GDM1 (cell line): ENCODE measurements at regions not wholly inside any gene's neighbourhood (a gene's known extent, or its start where the extent isn't known, plus 50 kb on each side); places are given as distances from the start of the nearest gene placed in this dataset.
"Not testable (repeated sequence)": the region's sequence is repeated elsewhere in the genome, so short reads cannot be mapped to it uniquely, and the experiment has no call there.

Experiments
- DNase-seq: peaks from one replicate; lab custom pipeline; 2025; lab: John Stamatoyannopoulos, UW

DNA sequence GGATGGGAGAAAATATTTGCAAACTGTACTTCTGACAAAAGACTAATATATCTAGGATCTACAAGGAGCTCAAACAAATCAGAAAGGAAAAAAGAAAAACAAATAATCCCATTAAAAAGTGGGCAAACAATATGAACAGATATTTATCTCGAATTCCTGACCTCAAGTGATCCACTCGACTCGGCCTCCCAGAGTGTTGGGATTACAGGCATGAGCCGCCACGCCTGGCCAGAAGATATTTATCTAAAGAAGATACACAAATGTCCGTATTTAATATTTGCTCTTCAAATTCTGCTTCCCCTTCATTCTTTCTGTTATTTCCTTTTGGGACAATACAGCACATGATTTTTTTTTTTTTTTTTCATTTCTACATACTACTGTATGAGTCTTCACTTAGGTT lies 151.7 kb upstream of the GRM7 start:
- no peak for DNase-seq

DNA sequence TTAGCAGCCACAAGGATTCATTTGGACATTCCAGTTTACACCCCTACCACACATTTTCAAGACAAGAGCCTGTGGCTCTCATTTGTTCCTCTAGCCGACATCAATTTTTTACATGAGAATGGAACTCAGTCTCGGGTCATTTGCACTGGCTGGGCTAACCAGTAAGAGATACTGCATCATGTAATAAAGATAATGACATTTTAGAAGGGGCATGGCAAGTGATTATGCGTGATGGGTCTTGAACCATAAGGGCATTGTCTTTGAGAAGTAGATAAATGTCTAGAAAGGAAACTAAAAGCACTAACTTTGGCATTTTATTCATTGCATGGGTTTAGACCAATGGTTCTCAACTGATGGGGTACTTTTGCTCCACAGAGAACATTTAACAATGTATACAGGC lies 146.0 kb upstream of the GRM7 start:
- no peak for DNase-seq

DNA sequence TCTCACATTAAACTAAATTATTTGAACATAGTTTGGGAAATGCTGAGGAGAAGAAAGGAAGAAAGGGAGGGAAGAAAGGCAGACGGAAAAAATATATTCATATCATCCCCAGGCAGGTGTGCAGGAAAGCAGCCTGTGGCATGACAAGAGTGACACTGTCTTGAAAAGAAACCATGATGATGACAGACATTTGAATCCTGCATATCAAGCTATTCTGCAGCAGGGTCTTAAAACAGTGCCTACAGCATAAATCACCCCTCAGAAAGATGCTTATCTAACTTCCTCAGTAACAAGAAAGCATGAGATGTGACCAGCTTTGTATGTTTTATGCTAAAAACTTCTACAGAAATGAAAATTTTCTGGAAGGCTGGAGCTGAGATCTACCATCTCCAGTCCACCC lies 144.5 kb upstream of the GRM7 start:
- DNase-seq = no peak

DNA sequence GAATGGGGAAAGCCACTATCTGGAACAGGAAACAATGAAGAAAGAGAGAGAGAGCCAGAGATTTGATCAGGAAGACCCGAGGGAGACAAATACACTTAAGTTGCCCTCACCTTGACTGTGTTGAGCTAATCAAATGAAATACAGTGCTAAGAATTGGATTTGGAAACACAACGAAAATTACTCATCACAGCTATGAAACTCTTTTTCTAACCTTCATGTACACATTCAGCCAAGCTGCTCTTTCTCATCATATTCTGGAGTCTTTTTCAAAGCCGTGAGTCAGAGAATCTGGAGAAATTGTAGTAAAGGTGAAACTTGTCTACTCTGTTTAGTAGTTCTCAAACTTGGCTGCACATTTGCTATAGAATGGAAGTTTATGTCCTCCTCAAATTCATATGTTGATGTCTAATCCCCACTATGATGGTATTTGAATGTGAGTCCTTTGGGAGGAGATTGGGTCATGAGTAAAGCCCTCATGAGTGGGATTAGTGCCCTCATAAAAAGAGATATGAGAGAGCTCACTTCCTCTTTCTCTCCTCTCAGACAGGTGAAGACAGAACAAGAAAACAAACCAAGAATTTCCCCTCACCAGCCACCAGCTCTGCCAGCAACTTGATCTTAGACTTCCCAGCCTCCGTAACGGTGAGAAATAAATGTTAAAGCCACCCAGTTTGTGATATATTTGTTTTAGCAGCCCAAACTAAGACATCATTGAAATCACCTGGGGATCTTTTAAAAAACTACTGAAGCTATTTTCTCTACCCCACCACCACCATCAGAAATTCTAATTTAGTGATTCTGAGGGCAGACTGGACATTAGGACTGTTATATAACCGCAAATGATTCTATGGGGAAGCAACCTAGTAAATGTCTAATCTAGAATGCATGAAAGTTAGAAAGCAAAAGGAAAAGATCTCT lies 143.6 kb upstream of the GRM7 start:
- no peak for DNase-seq

DNA sequence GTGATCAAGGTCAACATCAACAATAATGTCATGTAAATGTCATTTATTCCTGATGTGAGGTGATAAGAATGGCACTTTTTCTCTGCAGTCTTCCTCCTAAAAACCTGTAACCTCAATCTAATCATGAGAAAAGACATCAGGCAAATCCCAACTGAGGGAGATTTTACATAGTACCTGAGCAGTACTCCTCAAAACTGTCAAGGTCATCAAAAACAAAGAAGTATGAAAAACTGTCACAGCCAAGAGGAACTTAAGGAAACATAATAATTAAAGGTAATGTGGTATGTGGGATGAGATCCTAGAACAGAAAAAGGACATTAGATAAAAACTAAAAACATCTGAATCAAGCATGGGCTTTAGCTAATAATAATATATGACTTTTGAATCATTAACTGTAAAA lies 140.9 kb upstream of the GRM7 start:
- no peak for DNase-seq

DNA sequence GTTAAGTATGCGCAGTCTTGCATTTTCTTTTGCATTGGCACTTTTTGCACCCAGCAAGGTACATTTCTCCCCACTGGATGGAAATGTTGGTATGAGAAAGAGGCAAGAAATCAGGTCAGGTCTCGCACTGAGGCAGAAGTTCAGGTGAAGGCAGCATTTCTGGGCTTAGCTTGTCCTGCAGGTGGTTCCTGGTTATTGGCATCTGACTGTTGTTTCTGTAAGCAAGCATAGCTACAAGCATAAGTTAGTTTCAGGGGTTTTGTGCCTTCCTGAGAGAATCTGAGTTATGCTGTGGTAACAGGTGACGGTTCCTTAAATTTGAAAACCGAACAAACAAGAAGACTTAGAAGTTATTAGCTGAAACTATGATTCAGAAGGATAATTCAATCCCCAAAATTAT lies 139.4 kb upstream of the GRM7 start:
- DNase-seq = no peak

DNA sequence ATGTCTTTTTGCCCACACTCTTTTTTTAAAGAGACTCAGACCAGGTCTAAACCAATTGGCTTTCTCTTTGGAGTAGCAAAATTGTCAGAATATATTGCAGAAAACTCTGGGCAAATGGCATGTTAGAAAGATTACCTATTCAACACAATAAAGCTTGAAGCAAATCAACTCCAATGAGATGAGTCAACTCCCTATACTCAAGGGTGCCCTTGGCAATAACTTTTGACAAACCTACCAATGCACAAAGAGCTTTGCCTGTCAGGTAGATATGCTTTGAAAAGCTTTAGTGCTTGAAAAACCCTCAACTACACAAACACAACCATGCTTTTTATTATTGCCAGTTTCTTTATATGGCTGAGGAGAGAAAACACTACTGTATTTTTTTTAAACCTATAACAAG lies 137.7 kb upstream of the GRM7 start:
- no peak for DNase-seq

DNA sequence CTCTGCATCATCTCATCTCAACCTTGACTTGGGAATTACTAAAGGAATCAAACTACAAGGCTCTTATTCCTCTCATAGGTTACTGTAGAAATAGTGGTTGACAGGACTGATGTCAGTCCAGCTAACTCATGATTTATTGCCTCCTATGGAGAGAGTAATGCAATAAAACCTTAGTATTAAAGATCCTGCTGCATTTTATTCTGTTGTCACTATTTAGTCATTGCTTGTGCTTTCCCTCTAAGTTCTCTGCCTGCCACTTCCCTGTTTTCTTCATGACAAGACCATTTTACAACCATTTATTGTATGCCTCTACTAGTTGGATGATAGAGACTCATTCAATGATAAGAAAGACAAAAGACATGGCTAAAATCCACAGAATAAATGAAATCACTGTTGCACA lies 134.1 kb upstream of the GRM7 start:
- no peak for DNase-seq

DNA sequence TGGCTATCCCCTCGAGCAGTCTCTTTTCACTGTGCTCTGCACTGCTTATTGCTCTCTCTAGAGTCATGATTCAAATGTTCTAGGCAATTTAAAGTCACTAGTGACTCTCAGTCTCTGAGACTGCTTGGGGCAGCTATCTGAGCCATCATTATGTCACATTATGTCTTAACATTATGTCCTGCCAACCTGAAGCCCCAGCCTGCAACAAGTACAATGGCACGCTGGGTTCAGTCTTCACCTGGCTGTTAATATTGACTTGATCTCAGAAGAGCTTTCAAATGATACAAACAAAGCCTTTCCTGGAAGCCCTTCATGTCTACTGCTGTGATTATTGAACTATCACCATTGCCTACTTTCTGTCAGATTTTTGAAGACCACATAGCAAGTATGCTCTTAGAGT lies 128.1 kb upstream of the GRM7 start:
- DNase-seq = no peak

DNA sequence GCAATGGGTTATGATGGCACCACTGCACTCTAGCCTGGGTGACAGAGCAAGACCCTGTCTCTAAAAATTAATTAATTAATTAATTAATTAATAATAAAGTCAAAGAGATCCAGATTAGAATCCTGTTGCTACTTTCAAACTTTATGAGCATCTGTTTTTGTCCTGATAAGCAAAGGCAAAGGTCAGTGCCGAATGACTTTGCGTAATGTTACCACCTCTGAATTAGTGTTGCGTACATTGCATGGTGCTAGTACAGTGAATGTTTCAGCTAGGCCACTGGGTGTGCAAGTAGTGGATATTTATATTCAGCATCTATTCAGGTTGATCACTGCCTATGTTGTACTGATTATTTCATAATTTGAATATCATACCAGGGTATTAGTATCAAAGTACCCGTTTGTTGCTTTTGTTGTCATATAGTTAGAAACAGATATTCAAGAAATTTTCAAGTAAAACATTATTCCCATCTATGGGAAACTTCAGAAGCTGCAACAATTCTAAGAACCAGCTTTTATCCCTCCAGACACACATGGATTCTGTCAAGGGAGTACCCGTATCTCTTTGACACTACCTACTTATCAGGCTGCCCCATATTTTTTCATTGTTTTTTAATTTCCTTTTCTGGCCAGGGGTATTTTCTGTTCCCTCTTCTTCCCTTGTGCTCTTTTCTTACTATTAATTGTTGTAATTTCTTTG lies 127.1 kb upstream of the GRM7 start:
- DNase-seq = no peak

DNA sequence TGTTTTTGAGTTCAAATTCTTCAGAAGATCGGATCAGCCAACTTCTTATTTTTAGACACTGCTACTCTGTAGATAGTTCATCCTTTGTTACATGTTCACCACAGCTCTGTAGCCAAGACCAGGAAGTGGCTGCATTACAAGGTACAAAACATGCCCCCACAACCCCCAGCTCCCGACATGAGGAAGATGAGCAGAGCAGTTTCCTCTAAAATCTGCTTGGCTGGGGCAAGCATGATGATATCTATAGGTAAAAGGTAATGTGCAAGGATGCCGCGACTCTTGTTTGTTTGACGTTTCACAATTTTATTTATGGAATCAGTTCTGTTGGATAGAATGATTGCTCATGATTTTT lies 126.5 kb upstream of the GRM7 start:
- no peak for DNase-seq

DNA sequence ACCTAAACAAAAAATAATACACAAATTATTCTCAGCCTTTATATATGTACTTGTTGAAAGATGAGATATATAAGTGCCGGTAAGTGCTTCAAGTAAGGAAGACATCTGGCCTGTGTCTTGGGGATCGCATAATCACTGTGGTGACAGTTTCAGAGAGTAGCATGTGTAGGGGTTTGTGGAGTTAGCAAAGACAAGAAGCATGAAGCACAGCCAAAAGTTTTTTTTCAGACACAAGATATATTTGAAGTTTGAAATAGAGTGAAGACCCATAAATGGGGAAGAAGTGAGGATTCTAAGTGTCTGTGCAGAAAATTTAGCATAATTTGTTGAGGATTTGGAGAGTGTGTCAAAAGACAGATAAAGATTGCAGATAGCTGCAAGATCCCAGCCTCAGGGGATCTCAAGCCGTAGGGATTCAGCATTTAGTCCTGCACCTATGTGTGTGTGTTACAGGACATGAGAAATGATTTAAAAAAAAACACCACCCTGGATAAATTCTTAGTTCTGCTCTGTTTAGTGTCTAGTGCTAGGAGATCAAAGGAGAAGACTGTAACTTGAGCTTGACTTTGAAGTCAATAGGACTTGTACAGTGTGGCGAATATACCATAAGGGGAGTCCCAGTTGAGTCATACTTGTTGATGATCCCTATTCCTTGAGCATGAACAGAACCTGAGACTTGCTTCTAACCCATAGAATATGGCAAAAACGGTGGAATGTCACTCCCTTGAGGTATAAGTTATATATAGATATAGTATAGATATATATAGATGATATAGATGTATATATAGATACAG lies 123.9 kb upstream of the GRM7 start:
- DNase-seq = no peak

DNA sequence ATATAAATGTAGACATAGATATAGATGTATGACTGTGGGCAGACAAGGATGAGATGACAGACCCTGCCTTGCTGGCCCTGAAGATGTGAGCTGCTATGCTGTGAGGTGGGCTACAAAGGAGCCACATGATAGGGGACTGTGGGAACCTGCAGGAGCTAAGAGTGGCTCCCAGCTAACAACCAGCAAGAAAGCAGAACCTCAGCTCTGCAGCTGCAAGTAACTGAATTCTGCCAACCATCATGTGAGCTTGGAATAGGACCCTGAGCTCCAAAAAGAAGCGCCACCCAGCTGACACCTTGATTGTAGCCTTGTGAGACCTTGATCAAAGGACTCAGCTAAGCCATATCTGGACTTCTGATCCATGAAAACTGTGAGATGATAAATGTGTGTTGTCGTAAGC lies 123.3 kb upstream of the GRM7 start:
- DNase-seq = no peak

DNA sequence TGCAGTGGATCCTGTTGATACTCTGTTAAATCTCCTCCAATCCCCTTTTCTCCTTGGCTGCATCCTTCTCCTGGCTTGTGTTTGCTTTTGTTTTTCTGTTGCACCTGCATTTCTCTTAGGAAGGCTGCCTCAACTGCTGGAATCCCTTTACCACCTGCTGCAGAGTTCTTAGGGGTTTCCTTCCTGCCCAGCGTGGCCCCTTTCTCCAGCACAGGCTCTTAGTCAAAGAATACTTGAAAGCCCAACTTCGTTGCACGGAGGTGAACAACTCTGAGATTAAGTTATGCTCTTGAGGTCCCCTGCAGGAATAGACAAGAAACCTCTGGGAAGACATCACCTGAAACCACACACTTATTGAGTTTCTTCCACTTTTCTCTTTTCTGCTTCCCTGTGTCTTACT lies 121.6 kb upstream of the GRM7 start:
- no peak for DNase-seq

DNA sequence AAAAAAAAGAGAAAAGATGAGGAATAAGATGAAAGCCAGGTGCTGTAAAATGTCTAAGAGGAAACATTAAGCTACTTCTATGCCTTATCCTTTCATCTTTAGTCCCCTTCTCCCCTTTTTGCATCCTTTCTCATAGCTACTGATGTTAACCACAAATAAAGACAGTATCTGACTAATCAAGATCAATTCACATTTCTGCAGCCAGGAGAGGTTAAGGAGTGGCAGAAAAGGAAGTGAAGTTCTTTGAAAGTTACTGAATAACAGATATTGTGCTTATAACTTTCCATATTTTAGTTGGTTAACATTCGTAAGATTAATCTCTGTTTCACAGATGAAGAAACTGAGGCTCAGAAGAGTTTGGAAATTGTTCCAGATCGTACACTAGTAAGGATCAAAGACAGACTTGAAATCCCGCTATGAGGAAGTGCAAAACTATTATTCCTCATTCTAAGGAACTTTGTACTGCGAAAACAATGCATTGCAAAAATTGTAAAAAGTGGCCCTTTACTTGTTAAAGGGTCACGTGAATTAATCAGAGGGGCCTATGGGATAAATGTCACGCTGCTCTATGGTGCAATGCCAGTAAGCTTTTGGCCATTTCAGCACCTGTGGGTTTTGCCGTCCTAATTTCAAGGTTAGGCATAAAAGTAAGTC lies 117.7 kb upstream of the GRM7 start:
- no peak for DNase-seq

DNA sequence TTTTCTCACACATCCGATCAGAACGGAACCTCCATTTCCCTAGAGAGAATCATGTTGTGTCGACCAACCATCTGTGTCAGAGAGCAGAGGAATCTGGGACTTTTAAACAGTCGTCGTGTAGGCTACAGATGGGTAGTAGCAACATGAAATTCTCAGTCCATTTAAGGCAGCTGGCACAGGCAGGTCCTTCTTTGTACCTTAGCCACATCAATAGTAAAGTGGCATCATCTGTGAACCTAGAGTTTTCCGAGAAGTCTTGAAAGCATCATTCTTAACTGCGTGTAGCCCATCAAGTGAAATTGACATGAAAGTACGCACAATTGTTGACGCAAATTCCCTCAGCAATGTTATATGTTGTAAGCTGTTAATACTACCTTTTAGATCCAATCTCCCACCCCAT lies 114.5 kb upstream of the GRM7 start:
- no peak for DNase-seq

DNA sequence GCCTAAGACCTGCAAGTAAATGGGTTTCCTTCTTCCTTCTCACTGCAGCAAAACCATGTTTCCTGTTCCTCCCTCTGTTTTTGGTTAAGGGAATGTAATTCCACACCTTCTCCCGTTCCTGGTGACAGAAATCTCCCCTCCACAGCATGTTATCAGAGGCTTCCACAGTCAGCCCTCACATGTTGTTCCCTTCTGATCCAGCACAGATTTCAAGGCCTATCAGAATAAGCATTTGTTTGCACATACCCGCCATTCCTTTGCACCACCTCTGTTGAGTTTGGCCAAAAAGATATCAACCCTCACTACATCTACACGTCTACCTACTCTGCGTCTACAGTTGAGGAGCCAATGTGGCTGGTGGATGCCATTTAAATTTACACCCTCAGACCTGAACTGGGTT lies 113.9 kb upstream of the GRM7 start:
- no peak for DNase-seq

DNA sequence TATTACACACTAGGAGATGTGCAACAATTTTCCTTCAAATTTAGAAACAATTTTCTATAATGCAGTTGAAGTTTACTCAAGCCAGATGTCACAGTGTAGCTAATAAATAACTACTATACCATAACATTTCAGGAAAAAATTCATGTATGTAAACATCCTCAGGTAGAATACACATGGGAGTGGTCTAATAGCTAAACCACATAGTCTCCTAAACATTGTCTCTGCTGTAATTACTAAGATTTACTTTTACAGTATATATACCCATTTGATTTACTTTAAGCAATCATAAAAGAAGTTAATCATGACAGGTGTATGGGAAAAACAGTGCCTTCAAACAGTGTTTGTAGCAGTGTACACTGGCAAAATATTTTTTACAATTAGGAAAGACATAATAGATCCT lies 110.1 kb upstream of the GRM7 start:
- DNase-seq = no peak

DNA sequence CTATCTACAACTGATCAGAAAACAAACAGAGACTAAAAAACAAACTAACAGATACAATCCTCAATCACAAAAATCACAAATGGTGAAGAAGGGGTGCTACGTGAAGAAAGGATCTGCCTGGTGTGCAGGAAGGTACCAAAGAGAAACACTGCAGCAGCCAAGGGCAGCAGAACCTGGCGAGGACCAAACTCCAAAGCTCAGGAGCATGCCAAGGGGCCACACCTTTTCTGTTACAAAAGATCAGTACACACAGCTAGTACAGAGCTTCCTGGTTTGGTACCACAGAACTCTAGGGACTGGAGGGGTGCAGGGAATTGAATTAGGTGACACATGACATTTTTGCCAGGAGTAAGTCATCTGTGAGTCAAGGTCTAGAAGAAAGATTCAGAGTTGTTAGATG lies 107.4 kb upstream of the GRM7 start:
- no peak for DNase-seq

DNA sequence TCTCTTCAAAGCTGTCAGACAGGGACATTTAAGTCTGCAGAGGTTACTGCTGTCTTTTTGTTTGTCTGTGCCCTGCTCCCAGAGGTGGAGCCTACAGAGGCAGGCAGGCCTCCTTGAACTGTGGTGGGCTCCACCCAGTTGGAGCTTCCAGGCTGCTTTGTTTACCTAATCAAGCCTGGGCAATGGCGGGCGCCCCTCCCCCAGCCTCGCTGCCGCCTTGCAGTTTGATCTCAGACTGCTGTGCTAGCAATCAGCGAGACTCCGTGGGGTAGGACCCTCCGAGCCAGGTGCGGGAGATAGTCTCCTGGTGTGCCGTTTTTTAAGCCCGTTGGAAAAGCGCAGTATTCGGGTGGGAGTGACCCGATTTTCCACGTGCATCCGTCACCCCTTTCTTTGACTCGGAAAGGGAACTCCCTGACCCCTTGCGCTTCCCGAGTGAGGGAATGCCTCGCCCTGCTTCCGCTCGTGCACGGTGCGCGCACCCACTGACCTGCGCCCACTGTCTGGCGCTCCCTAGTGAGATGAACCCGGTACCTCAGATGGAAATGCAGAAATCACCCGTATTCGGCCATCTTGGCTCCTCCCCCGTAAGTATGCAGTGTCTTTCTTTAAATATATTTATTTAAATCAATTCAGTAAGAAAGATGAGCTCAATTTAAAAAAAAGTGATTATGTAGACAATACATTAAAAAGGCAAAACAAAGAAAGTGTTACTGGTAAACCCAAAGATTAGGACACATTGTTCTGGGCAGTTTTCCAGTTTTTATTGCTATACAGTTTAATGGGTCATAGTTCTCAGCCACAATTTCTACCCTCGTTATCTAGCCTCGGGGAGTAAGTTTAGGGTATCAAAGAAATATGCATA lies 91.2 kb upstream of the GRM7 start:
- DNase-seq = not testable (repeated sequence)

DNA sequence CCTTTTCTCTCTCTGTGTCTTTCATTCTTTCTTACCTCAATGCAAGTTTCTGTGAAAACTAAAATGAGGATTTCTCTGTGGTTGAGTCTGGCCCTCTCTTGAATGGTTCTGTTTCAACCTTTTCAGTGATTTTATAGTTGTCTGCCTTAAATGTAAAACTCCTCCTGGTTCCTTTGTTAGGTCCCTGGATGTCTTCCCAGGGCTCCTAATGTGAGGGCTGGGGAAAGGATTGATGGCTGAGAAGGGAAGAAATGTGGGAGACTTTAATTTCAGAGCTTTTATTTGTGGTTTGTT lies 90.6 kb upstream of the GRM7 start:
- DNase-seq = no peak

DNA sequence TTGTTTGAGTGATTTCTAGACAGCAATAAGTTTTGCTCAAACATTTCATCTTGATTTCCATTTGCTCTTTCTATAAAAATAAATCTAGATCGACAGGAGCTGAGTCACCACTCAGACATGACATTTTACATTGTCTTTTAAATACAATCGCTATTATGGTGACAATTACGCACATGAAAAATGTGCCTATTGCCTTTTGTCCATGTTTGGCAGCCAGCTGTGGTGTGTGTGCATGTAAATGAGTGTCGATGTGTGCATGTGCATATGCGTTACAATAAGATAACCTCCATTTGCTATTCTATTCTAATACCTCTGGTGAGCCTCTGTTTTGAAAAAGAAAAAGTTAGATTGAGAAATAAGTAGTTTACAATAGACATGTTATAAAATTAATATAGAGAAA lies 89.7 kb upstream of the GRM7 start:
- DNase-seq = no peak
